ENCODE measurements at regions not wholly inside any gene's neighbourhood (a gene's known extent, or its start where the extent isn't known, plus 50 kb on each side); places are given as distances from the start of the nearest gene placed in this dataset.

DNA sequence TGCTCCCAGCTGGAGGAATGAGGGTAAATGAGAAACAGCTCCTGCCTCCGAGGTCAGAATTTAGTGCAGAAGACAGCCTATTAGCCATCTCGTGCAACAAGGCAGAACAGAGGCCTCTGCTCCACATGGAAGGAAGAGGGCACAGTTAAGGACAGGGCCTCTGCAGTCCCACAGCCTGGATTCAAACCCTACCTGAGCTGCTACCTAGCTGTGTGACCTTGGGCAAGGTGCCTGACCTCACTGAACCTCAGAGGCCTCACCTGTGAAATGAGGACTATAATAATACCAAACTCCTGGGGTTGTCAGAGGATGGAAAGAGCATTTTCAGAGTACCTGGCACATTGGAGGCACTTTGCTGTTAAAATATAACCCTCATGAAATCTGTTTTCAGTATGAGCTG lies 285.7 kb upstream of the CTNNB1 start:
- TF ChIP-seq, protein P1, sequence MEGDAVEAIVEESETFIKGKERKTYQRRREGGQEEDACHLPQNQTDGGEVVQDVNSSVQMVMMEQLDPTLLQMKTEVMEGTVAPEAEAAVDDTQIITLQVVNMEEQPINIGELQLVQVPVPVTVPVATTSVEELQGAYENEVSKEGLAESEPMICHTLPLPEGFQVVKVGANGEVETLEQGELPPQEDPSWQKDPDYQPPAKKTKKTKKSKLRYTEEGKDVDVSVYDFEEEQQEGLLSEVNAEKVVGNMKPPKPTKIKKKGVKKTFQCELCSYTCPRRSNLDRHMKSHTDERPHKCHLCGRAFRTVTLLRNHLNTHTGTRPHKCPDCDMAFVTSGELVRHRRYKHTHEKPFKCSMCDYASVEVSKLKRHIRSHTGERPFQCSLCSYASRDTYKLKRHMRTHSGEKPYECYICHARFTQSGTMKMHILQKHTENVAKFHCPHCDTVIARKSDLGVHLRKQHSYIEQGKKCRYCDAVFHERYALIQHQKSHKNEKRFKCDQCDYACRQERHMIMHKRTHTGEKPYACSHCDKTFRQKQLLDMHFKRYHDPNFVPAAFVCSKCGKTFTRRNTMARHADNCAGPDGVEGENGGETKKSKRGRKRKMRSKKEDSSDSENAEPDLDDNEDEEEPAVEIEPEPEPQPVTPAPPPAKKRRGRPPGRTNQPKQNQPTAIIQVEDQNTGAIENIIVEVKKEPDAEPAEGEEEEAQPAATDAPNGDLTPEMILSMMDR (optimal IDR thresholded peaks at IDR 0.05 in 1 of 3, IDR thresholded peaks at IDR 0.05 in 1 of 3, conservative IDR thresholded peaks at IDR 0.05 in 1 of 3; ENCODE audit: extremely low read depth in 1 of 3, insufficient read depth in 2 of 3, low read length in 3 of 3): no peak
- no peak for TF ChIP-seq EZH2 (IDR thresholded peaks at IDR 0.05; ENCODE audit: low read length)

All from keratinocyte (primary cell).